Sigmoid colon (tissue), 3 donors: ENCODE measurements at regions not wholly inside any gene's neighbourhood (a gene's known extent, or its start where the extent isn't known, plus 50 kb on each side); places are given as distances from the start of the nearest gene placed in this dataset.

ENCODE experiments used
- CTCF ChIP-seq, 4 experiments: fragments of 450-650 bp in 3 of 4; fragments of 200-600 bp in 1 of 4; IDR thresholded peaks; one replicate each; pipeline ENCODE4 v1.5.1; 2016 to 2019; ENCODE audit warnings: antibody characterized with exemption in 4 of 4, mild to moderate bottlenecking in 3 of 4, moderate library complexity in 2 of 4
- POLR2A ChIP-seq, 2 donors: fragments of 450-650 bp; IDR thresholded peaks; one replicate each; pipeline ENCODE4 v1.6.1; 2016; ENCODE audit warnings: antibody characterized with exemption in 2 of 2, mild to moderate bottlenecking in 2 of 2, moderate library complexity in 2 of 2

- TF ChIP-seq CTCF (IDR thresholded peaks at IDR 0.05) (no peak), POLR2A (IDR thresholded peaks at IDR 0.05) (no peak)
Measured at GRCh38 chr14:101497684-101498525, 63.4 kb upstream of the DIO3 start.
